Mucosa of gallbladder (tissue), 1 donor: ENCODE measurements at regions not wholly inside any gene's neighbourhood (a gene's known extent, or its start where the extent isn't known, plus 50 kb on each side); places are given as distances from the start of the nearest gene placed in this dataset.
A peak's percentile ranks its signal among the peaks of the same experiment; 100 is the strongest.

ENCODE experiments used
- DNase-seq: peaks from one replicate; pipeline ENCODE4 v3.0.0-alpha.2; 2020; ENCODE audit warnings: low spot score
- donor health status: DM: no; HTN: no; CAD: no.

DNA sequence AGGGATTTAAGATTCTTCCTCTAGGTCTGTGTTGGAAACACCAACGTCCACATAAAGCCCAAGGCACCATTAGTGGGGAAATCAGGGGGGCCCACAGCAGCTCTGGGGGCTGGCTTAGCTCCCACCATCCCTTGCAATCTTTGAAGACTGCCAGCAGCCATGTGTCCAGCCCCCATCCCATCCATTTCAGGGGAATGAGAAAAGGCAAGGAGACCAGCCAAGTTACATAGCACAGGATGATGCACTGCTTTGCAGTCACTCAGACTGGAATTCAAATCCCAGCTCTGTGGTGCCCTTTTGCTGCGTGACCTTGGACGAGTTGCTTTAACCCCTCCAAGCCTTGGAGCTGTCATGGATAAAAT is 108.9 kb upstream of the ZMIZ1 start:
- DNase-seq: no peak

DNA sequence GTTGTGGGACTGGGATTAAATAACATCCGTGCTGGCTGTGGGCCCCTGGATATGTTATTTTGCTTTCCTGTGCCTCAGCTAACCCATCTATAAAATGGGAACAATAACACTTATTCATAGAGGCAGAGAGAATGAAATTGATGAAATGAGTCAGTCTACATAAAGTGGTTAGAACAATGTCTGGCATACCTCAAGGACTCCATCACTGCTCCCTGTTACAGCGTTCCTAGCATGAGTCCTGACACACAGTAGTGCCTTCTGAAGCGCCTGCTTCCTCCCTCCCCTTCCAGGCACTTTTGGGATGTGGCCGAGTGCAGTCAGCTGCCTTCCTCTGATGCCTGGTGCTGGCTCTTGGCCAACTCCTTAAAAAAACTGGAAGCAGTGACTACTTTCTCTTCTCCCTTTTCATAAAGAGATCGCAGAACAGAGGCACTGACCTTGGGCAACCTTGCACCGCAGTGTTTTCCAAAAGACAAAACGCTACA is 108.4 kb upstream of the ZMIZ1 start:
- DNase-seq: peak; percentile 72

DNA sequence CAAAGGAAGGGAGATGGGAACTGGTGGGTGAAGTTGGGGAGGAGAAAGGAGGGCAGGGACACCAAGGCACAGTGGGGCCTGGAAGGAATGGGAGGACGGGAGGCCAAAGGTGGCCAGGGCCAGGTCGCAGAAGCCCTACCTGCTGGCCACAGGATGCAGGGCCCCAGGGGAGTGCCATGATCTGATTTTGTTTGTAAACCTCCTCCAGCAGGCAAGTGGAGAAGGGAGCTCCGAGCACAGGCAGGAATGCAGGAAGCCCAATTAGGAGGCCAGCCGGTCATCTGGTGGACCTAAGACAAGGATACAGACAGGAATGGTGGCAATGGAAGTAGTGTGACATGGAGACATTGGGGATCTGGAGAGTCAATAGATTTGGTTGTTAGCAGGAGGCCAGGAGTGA is 107.0 kb upstream of the ZMIZ1 start:
- DNase-seq: no peak

DNA sequence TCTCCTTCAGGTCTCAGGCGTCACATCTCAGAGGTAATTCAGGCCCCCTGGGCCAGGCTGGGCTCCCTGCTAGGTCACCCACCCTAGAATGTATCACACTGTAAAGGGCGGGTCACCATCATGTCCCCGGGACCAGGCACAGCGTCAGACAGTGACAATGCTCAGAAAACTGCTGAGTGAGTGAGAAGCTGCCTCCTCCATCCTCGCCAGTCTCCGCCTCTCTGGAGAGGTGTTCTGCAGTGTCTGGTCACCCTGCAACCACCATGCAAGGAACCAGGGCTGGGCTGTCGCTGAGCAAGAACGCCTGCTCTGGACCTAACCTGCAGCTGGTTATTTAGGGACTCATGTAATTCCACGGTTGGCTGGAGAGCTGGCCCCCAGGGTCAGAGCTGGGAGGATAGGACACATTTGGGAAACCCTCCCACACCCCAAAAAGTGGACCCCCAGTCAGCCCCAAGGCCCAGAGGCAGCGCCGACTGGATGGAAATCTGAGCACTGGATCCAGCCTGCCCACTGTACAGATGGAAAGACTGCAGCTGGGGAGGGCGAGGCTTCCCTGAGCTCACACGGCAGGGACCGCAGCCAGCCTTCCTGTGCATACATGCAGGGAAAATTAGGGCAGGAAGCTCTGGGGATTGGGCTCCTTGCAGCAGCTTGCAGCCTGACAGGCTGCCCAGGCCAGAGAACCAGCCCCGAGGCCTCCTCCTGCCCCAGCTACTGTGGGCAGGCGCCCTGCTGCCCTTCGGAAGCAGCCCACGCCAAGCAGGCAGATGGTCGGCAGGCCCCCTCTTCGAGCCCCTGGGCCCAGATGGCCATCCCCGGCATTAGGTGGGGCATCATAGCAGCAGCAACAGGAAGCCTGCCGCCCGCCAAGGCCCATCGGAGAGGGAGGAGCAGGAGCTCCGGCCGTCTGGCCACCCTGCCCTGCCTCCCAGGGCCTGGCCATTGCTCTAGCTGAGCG is 105.4 kb upstream of the ZMIZ1 start:
- no peak for DNase-seq

DNA sequence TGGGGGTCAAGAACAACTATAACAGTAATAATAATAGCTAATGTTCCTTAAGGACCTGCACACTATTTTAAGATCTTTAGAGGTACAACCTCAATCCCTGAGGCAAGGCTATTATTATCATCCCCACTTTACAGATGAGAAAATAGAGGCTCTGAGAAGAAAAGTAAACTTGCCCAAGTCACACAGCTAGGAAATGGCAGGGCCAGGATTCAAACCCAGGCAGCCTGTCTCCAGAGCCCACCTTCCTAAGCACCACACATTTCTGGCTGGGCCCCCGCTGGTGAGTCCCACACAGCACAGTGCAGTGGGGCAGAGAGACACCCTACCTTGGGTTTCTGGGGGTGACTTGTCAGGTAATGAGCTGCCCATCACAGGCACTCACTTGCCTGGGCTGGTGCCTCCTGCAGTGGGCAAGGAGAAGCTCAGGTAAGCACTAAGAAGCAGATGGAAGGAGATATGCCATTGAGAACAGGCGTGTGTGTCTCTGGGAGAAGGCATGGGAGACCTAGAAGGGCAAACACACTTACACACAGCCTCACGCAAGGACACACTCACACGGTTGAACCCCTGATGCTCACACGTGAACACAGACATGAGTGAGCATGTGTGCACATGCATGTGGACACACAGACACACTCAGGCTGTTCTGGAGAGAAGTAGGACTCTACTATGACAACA is 104.4 kb upstream of the ZMIZ1 start:
- no peak for DNase-seq

DNA sequence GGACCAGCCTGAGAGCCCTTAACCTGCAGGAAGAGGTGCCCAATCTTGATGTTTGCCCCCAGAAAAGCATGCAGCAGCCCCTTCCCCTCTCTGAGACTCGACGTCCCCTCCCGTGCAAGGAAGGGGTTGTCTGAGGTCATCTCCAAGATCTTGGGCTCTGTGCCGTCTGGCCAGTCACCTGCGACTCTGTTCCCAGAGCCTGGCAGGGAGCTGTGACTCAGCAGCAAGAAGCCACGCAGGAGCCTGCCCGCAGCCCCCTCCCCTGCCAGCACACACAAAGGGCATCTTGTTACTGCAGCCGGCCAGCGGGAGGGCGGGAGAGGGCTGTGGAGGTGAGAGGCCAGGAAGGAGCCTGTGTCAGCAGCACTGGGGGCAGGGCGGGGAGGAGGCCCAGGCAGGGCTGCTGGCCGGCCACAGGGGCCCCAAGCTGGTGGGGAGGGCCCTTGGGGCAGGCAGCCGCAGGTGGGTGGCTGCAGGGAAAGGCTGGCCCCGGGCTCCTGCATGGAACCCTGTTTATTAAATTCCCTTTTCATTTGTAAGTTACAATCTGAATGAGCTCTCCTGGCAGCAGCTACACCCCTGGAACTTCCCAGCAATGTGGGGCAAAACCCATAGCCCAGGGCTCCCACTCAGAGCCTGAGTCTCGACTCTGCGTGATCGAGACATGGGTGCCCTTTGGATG is 103.7 kb upstream of the ZMIZ1 start:
- peak; percentile 27 for DNase-seq

DNA sequence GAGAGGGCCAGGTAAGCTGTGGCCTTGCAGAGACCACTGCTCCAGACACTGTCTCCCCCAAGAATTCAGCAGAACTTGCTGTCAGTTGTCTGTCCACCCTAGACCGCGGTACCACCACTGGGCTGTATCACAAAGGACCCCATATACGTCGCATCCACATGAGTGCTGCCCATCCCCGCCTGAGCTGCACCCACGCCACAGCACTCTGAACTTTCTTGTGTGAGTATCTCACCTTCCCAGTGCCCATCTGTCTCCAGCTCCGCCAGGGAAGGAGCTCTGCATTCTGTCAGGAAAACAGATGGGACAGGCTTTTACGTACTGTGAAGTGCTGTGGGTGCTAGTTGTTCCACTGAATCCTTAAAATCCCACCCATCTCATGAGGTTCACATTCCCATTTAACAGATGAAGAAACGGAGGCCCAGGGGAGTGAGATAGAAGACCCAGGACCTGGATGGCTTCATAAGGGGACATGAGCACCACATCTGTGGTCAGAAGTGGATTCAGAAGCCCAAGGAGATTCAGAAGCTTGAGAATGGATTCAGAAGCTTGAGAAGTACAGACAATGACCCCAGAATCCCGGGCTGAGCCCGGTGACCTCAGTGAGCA is 102.5 kb upstream of the ZMIZ1 start:
- DNase-seq: no peak

DNA sequence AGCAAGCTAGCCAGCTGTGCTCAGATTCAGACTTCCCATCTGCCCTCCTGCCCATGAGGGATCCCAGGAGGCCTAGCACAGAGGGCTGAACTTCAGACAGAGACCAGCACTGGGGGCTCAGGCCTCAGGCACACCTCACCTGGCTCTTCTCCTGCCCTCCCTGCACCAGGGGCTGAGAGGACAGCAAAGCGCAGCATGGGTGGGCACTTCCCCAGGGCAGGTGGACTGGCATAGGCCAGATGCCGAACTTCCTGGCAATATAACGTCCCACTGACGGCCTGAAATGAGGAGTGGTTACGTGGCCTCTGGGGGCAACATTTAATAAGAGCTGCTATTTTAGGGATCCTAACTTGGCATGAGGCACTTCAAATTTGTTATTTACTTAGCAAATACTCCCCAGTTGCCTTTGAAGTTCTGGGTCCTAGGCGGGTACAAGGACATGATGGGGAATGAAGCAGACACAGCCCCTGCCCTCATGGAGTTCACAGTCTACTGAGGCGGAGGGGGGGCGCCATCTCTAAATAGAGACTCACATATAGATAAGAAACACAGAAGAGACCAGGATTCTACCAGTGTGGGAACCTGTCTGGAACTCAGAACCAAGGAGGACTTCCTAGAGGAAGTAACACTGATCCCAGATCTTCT is 101.8 kb upstream of the ZMIZ1 start:
- no peak for DNase-seq

DNA sequence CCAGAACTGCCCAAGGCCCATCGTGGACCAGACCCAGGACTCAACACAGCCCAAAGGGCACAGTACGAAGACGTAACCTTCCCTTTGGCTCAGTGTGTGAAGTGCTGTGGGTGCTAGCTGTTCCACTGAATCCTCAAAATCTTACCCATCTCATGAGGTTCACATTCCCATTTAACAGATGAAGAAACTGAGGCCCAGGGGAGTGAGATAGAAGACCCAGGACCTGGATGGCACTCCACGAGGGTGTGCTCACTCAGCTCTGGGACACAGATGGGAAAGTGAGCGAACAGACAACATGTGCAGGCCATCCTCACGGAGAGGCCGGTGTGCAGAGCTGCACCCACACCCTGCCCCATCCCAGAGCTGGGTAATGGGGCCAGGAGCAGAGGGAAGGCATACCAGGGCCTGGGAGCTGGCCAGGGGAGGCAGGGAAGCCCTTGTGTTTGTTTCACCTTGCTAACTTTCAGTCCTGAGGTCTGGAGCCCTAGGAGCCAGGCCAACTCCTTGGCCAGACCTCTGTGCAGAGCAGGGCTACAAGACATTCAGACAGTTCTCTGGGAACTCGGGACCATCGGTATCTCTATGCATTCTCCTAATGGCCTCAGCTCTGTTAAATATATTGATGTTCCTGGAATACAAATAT is 100.3 kb upstream of the ZMIZ1 start:
- no peak for DNase-seq

DNA sequence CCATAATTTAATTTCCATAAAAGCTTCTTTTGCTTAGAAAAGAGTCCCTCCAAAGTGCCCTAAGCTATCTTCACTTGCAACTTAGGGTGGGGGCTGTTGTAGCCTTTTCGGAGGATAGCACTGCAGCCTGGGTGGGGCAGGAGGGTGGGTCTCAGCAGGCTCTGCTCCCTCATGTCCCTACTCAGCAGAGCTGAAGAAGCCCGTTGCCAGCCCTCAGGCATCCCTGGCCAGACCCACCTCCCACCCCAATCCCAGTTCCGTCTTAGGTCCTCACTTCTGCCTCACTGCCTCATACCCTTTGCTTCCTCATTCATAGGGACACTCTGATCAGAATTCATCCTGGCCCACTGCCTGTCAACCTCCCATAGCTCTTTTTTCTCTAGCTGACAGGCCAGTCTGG is 99.8 kb upstream of the ZMIZ1 start:
- DNase-seq: no peak

DNA sequence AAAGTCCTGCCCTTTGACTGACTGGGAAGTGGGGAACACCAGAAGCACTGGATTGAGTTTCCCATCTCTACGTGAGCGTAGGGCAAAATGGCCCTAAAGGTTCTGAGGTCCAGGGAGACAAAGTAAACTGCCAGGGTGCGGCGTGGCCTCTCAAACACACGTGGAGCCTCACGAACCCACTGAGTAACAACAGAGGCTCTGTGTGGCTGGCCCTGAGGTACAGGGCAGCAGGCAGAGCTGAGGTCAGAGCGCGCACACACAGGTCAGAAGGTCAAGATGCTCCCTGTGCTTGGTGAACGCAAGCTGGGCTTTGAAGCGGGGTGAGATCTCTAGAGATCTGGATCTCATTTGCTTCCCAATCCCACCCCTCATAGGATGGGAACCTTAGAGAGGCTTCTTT is 99.0 kb upstream of the ZMIZ1 start:
- DNase-seq: no peak

DNA sequence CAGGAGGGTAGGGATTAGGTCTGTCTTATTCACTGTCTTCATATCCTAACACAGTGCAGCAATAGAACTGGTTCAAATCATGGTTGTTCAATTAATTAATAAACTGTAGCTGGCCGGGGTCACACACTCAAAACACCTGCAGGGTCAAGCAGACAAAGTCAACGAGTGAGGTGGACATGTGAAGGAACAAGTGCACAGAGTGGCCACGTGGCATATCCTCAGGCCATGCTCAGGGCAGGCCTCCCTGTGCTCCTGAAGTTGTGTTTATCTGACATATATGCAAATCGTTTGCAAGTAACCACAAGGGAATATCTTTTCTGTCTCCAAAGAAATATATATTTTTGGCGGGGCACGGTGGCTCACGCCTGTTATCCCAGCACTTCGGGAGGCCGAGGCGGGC is 98.5 kb upstream of the ZMIZ1 start:
- DNase-seq: no peak

DNA sequence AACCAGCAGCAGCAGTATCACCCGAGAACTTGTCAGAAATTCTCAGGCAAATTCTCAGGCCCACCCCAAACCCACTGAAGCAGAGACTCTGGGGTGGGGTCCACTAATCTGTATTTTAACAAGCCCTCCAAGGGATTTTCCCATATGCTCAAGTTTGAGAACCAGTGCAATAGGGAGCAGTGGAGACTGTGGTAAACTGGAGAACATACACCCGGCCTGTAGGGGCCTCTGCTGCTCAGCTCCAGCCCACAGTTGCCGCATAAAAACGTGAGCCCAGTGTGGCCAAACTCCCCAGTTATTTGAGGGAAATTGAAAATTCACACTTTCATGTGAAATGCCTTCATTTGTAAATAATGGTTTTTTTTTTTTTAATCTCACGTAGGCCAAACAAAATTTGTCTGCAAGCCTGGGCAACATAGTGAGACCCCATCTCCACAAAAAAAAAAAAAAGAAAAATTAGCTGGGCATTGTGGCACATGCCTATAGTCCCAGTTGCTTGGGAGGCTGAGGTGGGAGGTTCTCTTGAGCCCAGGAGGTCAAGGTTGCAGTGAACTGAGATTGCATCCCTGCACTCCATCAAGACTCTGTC is 97.6 kb upstream of the ZMIZ1 start:
- DNase-seq: no peak

DNA sequence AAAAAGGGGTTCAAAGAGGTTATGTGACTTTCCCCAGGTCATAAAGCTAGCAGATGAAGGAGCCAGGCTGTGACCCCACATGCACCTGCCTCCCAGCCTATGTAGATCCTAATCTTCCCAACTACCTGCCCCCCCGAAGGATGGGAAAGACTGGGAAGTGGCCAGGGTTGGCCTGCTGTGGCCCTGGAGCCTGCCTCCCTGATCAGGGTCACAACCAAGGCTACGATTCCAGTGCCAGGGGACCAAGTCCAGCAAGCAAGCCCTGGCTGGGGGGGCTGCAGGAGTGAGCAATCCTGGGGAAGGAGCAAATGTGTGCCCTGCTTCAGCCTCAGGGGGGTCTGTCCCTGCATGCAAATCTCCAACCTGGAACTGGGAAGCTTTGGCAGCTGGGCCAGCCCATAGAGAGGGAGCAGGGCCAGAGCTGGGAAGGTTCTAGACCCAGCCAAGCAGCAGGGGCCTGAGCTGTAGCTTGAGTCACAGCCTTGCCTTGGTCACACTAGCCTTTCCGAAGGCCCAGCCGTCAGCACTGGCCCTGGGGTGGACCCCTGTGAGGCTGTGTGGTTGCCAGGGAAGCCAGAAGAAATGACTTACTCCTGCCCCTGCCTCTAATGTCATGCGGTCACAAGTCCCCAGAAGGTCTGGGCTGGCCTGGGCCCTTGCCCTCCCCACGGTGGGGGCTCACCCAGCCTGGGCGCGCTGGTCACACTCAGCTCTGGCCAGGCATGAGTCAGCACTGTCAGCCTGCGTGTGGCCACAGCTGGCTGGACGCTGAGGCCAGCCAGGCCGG is 96.4 kb upstream of the ZMIZ1 start:
- DNase-seq: peak; percentile 67

DNA sequence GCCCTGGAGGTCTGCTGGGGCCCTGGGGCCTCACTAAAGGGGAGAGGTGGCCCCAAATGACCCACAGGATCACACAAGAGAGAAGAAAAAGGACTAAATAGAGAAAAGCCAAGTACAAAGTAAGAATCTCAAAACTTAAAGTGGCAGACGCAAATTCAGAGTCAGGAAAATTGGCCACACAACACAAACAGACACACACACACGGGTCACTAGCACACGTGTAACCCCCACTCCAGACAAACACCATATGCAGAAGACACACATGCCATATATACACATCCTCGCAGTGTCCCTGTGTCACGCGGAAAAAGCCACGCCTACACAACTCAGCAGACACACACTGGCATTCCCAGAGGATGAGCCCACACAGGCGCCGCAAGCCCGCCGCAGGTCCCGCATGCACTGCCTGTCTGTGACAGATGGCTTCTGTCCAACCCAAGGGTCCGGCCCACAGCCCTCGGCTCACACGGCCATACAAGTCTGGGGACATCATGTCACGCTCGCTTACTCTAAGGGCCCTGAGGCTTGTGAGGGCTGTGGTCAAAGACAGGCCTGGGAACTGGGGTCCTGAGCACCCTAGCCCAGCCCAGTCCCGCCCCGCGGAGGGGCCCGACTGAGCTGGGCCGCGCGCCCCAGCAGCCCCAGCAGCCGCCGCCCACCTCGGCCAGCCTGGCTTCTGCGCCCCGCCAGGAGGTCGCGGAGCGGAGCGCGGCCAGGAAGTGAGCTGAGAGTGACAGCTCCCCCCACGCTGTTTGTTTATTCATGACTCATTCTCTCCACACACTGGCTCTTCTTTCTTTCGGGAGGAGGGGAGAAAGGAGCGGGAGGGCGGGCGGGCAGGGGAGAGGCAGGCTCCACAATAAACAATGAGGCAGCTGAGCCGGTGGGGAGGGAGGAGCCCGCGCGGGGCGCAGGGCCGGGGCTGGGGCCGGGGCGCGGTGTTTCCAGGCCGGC is 95.5 kb upstream of the ZMIZ1 start:
- peak; percentile 82 for DNase-seq

DNA sequence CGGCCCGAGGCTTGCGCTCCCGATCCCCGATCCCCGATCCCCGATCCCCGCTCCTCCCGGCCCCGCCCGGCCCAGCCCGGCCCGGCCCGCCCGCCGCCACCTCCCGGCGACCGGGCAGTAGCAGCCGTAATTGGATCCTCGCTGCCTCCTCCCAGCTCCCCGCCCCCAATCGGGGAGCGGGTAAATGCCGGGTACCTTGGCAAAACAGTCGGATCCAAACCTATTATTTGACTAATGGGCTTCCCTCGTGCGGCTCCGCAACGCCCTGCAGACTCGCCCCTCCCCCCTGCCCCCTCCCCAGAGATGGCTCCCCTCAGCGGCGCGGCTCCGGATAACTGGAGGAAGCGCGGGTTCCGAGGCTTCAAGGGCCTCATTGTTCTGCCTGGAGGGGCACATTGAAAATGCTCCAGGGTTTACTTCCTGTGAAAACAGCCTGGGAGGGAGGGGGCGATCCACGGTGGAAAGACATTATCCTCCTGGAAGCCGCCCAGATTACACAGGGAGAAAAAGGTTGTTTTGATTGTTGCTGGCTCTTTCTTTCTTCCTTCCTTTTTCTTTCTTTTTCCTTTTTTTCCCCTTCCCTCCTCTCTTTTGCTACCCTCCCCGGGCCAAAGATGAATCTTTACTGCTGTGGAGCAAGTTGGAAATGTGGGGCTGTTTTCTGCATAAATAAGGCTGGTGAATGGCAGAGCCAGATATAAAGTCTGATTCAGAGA is 94.7 kb upstream of the ZMIZ1 start:
- DNase-seq: peak; percentile 58

DNA sequence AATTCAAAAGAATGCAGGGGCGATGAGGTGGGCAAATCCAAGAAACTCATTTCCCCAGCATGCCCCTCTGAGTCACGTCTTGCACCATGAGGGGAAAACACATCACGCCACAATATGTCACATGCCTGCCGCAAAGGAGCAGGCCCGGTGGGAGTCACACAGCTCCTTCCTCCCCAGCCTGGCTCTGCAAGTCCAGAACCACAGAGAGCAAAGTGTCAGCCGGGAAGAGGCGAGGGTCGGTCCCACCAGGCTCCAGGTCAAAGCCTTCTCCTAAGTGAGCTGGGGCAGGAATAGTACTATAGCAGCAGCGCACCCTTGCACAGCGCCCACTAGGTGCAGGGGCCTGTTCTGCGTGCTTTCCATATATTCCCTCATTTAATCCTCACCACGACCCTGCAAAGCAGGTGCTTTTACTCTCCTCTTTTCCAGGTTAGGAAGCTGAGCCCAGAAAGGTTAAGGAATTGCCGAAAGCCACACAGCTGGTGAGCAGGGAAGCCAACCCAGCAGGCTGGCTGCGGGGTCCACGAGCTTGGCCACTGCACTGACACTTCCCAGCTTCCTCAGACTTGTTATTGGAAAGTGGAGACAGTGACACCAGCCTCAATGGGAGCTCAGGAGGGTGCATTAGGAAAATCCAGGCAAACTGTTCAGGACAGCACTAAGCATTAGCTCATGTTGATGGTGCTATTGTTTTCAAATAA is 94.0 kb upstream of the ZMIZ1 start:
- peak; percentile 44 for DNase-seq
